ENCODE measurements at regions not wholly inside any gene's neighbourhood (a gene's known extent, or its start where the extent isn't known, plus 50 kb on each side); places are given as distances from the start of the nearest gene placed in this dataset.
A peak's percentile ranks its signal among the peaks of the same experiment; 100 is the strongest.

- no peak for DNase-seq
These were observed 279.7 kb downstream of the NPR3 start for GRCh38 chr5:32990593-32991420.

- DNase-seq: no peak
These were observed 280.3 kb downstream of the NPR3 start for GRCh38 chr5:32991421-32991815.

- no peak for DNase-seq
These were observed 285.2 kb downstream of the NPR3 start for GRCh38 chr5:32996336-32996735.

- no peak for DNase-seq
These were observed 297.8 kb downstream of the NPR3 start for GRCh38 chr5:33008751-33009418.

GRCh38 chr5:33010846-33011245 lies 299.7 kb downstream of the NPR3 start:
- DNase-seq: no peak

- DNase-seq: no peak
These were observed 300.7 kb downstream of the NPR3 start for GRCh38 chr5:33011801-33012200.

- no peak for DNase-seq
These were observed 312.5 kb downstream of the NPR3 start for GRCh38 chr5:33023649-33024048.

- DNase-seq: no peak
These were observed 321.4 kb downstream of the NPR3 start for GRCh38 chr5:33032271-33033070.

GRCh38 chr5:33033516-33033915 lies 322.4 kb downstream of the NPR3 start:
- no peak for DNase-seq

- DNase-seq: no peak
These were observed 323.7 kb downstream of the NPR3 start for GRCh38 chr5:33034777-33035176.

- no peak for DNase-seq
These were observed 324.9 kb downstream of the NPR3 start for GRCh38 chr5:33035851-33036527.

GRCh38 chr5:33037076-33037475 lies 326.0 kb downstream of the NPR3 start:
- DNase-seq: no peak

- no peak for DNase-seq
These were observed 330.5 kb downstream of the NPR3 start for GRCh38 chr5:33041586-33041985.

GRCh38 chr5:33043343-33043997 lies 332.3 kb downstream of the NPR3 start:
- no peak for DNase-seq

GRCh38 chr5:33046091-33046490 lies 335.0 kb downstream of the NPR3 start:
- no peak for DNase-seq

GRCh38 chr5:33048315-33048714 lies 337.2 kb downstream of the NPR3 start:
- no peak for DNase-seq

GRCh38 chr5:33049298-33049697 lies 338.2 kb downstream of the NPR3 start:
- DNase-seq: no peak

GRCh38 chr5:33049842-33050241 lies 338.7 kb downstream of the NPR3 start:
- DNase-seq: peak; percentile 74

- no peak for DNase-seq
These were observed 348.0 kb downstream of the NPR3 start for GRCh38 chr5:33059081-33059480.

- no peak for DNase-seq
These were observed 354.0 kb downstream of the NPR3 start for GRCh38 chr5:33065131-33065530.

- DNase-seq: no peak
These were observed 356.2 kb downstream of the NPR3 start for GRCh38 chr5:33067291-33067690.

GRCh38 chr5:33068786-33069185 lies 357.7 kb downstream of the NPR3 start:
- no peak for DNase-seq
